SK-N-MC (cell line): ENCODE measurements at regions not wholly inside any gene's neighbourhood (a gene's known extent, or its start where the extent isn't known, plus 50 kb on each side); places are given as distances from the start of the nearest gene placed in this dataset.

Source experiments
- EZH2 ChIP-seq: fragments of 200-600 bp; sonication (generic); IDR thresholded peaks from one replicate; pipeline ENCODE4 v1.6.1; 2017; ENCODE audit warnings: antibody characterized with exemption
- POLR2AphosphoS5 ChIP-seq: IDR thresholded peaks from 2 replicates; pipeline ENCODE4 v1.6.1; 2012; ENCODE audit warnings: mild to moderate bottlenecking, low read depth, low read length, borderline replicate concordance

- no peak for TF ChIP-seq EZH2
- TF ChIP-seq POLR2AphosphoS5, result no peak
Measured at GRCh38 chr20:60362531-60362930, 404.3 kb downstream of the CDH26 start.
